B cell (primary cell): ENCODE measurements at regions not wholly inside any gene's neighbourhood (a gene's known extent, or its start where the extent isn't known, plus 50 kb on each side); places are given as distances from the start of the nearest gene placed in this dataset.

Experiments
- ATAC-seq: fragments of 200-7000 bp; cut with Tn5 transposase; one replicate; pipeline ENCODE4 v1.10.0; 2021; ENCODE audit warnings: low read depth, mild to moderate bottlenecking, moderate number of reproducible peaks, moderate library complexity
- CTCF ChIA-PET: fragments of 350-600 bp; sonication (Branson Sonifier 250); formaldehyde crosslinking; loops from one replicate; lab custom pipeline; 2021; ENCODE audit warnings: antibody characterized with exemption, inconsistent platforms; lab: Charles Lee
- POLR2A ChIA-PET: fragments of 350-600 bp; sonication (Branson Sonifier 250); formaldehyde crosslinking; loops from one replicate; lab custom pipeline; 2021; ENCODE audit warnings: antibody characterized with exemption; lab: Charles Lee
- DNase-seq: peaks from one replicate; pipeline ENCODE4 v3.0.0; 2013
- H2AFZ ChIP-seq: 2 replicates; pipeline ENCODE4 v1.6.1; 2012; ENCODE audit warnings: mild to moderate bottlenecking, low read depth, low read length; ENCODE audit not compliant: insufficient read depth, poor library complexity, severe bottlenecking
- H3K27ac ChIP-seq, 2 donors: 1 replicate in 1 of 2; 2 replicates in 1 of 2; pipeline ENCODE4 v1.5.1; 2012 to 2013; ENCODE audit warnings: low read length in 2 of 2, mild to moderate bottlenecking in 2 of 2, moderate library complexity in 1 of 2
- H3K27me3 ChIP-seq, 4 experiments: fragments of 200-600 bp in 1 of 4; sonication (generic) in 1 of 4; replicated peaks in 1 of 4; 1 replicate in 2 of 4; 2 replicates in 2 of 4; pipeline versions ENCODE4 v1.6.1 to v1.7.0; 2013 to 2016; ENCODE audit warnings: low read length in 3 of 4, mild to moderate bottlenecking in 2 of 4, mixed read lengths in 1 of 4, moderate library complexity in 1 of 4; ENCODE audit not compliant: insufficient read depth in 4 of 4, control insufficient read depth in 3 of 4; ENCODE audit errors: control extremely low read depth in 1 of 4
- H3K36me3 ChIP-seq, 2 experiments: replicated peaks in 1 of 2; 1 replicate in 1 of 2; 2 replicates in 1 of 2; pipeline versions ENCODE4 v1.6.1 to v1.7.1; 2013; ENCODE audit warnings: low read length in 1 of 2; ENCODE audit not compliant: insufficient read depth in 2 of 2, control insufficient read depth in 1 of 2; ENCODE audit errors: control extremely low read depth in 1 of 2, extremely low read depth in 1 of 2
- H3K4me1 ChIP-seq, 2 donors: fragments of 200-600 bp in 1 of 2; sonication (generic) in 1 of 2; 1 replicate in 1 of 2; 2 replicates in 1 of 2; pipeline versions ENCODE4 v1.5.1 to v1.6.1; 2013 to 2017; ENCODE audit warnings: low read length in 2 of 2; ENCODE audit not compliant: control insufficient read depth in 2 of 2, insufficient read depth in 2 of 2
- H3K4me2 ChIP-seq: replicated peaks from 2 replicates; pipeline ENCODE3; 2012; ENCODE audit warnings: mild to moderate bottlenecking, low read depth, low read length; ENCODE audit not compliant: poor library complexity, severe bottlenecking
- H3K4me3 ChIP-seq, 5 experiments: fragments of 200-600 bp in 1 of 5; sonication (generic) in 1 of 5; 1 replicate in 3 of 5; 2 replicates in 2 of 5; pipeline versions ENCODE4 v1.5.1 to v1.7.0; 2011 to 2016; ENCODE audit warnings: low read length in 4 of 5, mild to moderate bottlenecking in 4 of 5, low read depth in 2 of 5, control low read depth in 1 of 5, moderate library complexity in 1 of 5; ENCODE audit not compliant: insufficient read depth in 1 of 5; ENCODE audit errors: control extremely low read depth in 1 of 5, extremely low read depth in 1 of 5
- H3K79me2 ChIP-seq: fragments of 200-600 bp; sonication (generic); one replicate; pipeline ENCODE4 v1.6.0; 2016; ENCODE audit warnings: low read length; ENCODE audit not compliant: control insufficient read depth, insufficient read depth
- H3K9ac ChIP-seq: fragments of 200-600 bp; sonication (generic); 2 replicates; pipeline ENCODE4 v1.6.1; 2017; ENCODE audit warnings: mild to moderate bottlenecking, low read length, moderate library complexity
- H3K9me3 ChIP-seq, 3 donors: one replicate each; pipeline versions ENCODE4 v1.6.1 to v1.7.1; 2013; ENCODE audit warnings: low read length in 2 of 3; ENCODE audit not compliant: control insufficient read depth in 2 of 3, insufficient read depth in 1 of 3; ENCODE audit errors: control extremely low read depth in 1 of 3
- H4K20me1 ChIP-seq: 2 replicates; pipeline ENCODE4 v1.6.0; 2012; ENCODE audit warnings: mild to moderate bottlenecking, low read length; ENCODE audit not compliant: insufficient read depth, control insufficient read depth, poor library complexity, severe bottlenecking
- H3K27ac Mint-ChIP-seq: one replicate; pipeline ENCODE4 v1.8.0; 2021; ENCODE audit warnings: mixed read lengths
- H3K27me3 Mint-ChIP-seq: one replicate; pipeline ENCODE4 v1.8.0; 2021; ENCODE audit warnings: mixed read lengths
- H3K4me1 Mint-ChIP-seq: one replicate; pipeline ENCODE4 v1.8.0; 2021; ENCODE audit warnings: mixed read lengths
- H3K4me3 Mint-ChIP-seq: one replicate; pipeline ENCODE4 v1.8.0; 2021; ENCODE audit warnings: mixed read lengths
- H3K9me3 Mint-ChIP-seq: one replicate; pipeline ENCODE4 v1.8.0; 2022; ENCODE audit warnings: mixed read lengths; ENCODE audit not compliant: insufficient read depth
- EZH2 ChIP-seq: IDR thresholded peaks from 2 replicates; pipeline ENCODE4 v1.6.1; 2012; ENCODE audit warnings: borderline replicate concordance, low read depth, mild to moderate bottlenecking, moderate library complexity, low read length; ENCODE audit not compliant: insufficient read depth, poor library complexity, severe bottlenecking
- WGBS: methylation state at CpG from one replicate; pipeline ENCODE4 v1.1.5; 2013; ENCODE audit warnings: missing lambda C conversion rate; ENCODE audit not compliant: insufficient coverage; 5-methylcytosine and 5-hydroxymethylcytosine counted together
- intact Hi-C: fragments of 100-400 bp; cut with micrococcal nuclease; formaldehyde crosslinking; loops from one replicate; pipeline ENCODE4 v1.10.0; 2022
- TF ChIP-seq, protein P1 (sequence below): fragments of 200-600 bp; IDR thresholded peaks from one replicate; pipeline ENCODE4 v1.8.0; 2022; ENCODE audit warnings: antibody characterized with exemption, mild to moderate bottlenecking

GRCh38 chr13:76668716-76669115 lies 217.5 kb downstream of the KCTD12 start:
- DNase-seq (no peak), ATAC-seq (no peak)
- Histone ChIP-seq H2AFZ (no peak overlapping the region), H3K4me3 (no peak overlapping the region), H3K9ac (no peak overlapping the region), H3K4me1 (no peaks in the 10 kb centered on the region), H4K20me1 (no peaks in the 10 kb centered on the region), H3K9me3 (no peaks in the 10 kb centered on the region), H3K4me2 (no peak overlapping the region), H3K79me2 (no peaks in the 10 kb centered on the region), H3K27ac (no peak overlapping the region), H3K27me3 (no peaks in the 10 kb centered on the region), H3K36me3 (no peaks in the 10 kb centered on the region)
- 100% methylated on average over 3 of the region's 5 CpGs for WGBS
- TF ChIP-seq, protein P1, sequence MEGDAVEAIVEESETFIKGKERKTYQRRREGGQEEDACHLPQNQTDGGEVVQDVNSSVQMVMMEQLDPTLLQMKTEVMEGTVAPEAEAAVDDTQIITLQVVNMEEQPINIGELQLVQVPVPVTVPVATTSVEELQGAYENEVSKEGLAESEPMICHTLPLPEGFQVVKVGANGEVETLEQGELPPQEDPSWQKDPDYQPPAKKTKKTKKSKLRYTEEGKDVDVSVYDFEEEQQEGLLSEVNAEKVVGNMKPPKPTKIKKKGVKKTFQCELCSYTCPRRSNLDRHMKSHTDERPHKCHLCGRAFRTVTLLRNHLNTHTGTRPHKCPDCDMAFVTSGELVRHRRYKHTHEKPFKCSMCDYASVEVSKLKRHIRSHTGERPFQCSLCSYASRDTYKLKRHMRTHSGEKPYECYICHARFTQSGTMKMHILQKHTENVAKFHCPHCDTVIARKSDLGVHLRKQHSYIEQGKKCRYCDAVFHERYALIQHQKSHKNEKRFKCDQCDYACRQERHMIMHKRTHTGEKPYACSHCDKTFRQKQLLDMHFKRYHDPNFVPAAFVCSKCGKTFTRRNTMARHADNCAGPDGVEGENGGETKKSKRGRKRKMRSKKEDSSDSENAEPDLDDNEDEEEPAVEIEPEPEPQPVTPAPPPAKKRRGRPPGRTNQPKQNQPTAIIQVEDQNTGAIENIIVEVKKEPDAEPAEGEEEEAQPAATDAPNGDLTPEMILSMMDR = no peak
- no peak for TF ChIP-seq EZH2
- Mint-ChIP-seq H3K4me3 (no peak overlapping the region), H3K9me3 (peaks cover 4% of the 10 kb centered on the region), H3K4me1 (no peaks in the 10 kb centered on the region), H3K27ac (no peak overlapping the region), H3K27me3 (peaks cover 7% of the 10 kb centered on the region)
- CTCF ChIA-PET = interaction anchor here (1.3 to 2.2 kb wide), 2 partner anchors 235 to 236 kb away, joined by 3 to 4 read pairs; no protein-coding TSS in a partner anchor
- POLR2A ChIA-PET = no interaction called here
- intact Hi-C loops = no loop called here

DNA sequence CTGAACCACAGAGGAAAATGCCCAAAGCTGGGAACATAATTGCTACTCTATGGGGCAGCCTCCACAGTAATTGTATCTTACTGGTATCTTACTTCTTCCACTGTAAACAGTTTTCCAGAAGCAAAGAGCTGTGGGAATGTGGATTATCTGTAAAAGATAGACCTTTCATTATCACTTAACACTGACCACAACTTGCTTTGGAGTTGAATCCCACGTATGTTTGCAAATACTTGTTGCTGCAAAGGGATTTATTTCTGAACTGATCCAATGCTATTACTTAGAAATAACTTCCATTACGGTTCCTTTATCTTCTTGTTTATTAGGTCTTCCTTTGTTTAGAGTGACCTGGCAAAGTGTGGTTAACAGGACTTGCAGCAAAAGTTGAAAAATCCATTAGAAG lies 218.1 kb downstream of the KCTD12 start:
- intact Hi-C loops = no loop called here
- ChIA-PET POLR2A (no interaction called here), CTCF (interaction anchor here (0.8 to 2.2 kb wide), 4 partner anchors 16 to 236 kb away, joined by 3 to 4 read pairs (median 3); no protein-coding TSS in a partner anchor)
- no peaks in the 10 kb centered on the region for H3K9me3 Mint-ChIP-seq
- no CpG with 5 or more reads among the region's 2 CpGs for WGBS
- Histone ChIP-seq H3K27ac (no peak overlapping the region), H3K4me3 (no peak overlapping the region), H4K20me1 (no peaks in the 10 kb centered on the region), H3K79me2 (no peaks in the 10 kb centered on the region), H3K9me3 (no peaks in the 10 kb centered on the region), H3K9ac (no peak overlapping the region), H3K4me1 (no peaks in the 10 kb centered on the region), H2AFZ (no peak overlapping the region), H3K27me3 (no peaks in the 10 kb centered on the region), H3K36me3 (no peaks in the 10 kb centered on the region), H3K4me2 (no peak overlapping the region)
- H3K4me3 Mint-ChIP-seq = no peak overlapping the region
- H3K27me3 Mint-ChIP-seq = peaks cover 3% of the 10 kb centered on the region
- H3K27ac Mint-ChIP-seq = no peak overlapping the region
- H3K4me1 Mint-ChIP-seq = no peaks in the 10 kb centered on the region
- DNase-seq (no peak), ATAC-seq (no peak)
- no peak for TF ChIP-seq EZH2
- TF ChIP-seq, protein P1 = no peak
